GM13976 (cell line): ENCODE measurements at regions not wholly inside any gene's neighbourhood (a gene's known extent, or its start where the extent isn't known, plus 50 kb on each side); places are given as distances from the start of the nearest gene placed in this dataset.

ENCODE experiments used
- DNase-seq: peaks from one replicate; pipeline ENCODE4 v3.0.0; 2012; ENCODE audit warnings: low spot score
- in situ Hi-C: fragments of 300-500 bp; cut with MboI; formaldehyde crosslinking; loops from one replicate; pipeline ENCODE4 v1.12.0; 2022; ENCODE audit warnings: low sequenced_read_pairs, mixed read lengths, inconsistent platforms; ENCODE audit not compliant: unreplicated experiment
- TF ChIP-seq, protein P1 (sequence below): IDR thresholded peaks from 2 replicates; pipeline ENCODE4 v1.5.1; 2012; ENCODE audit warnings: borderline replicate concordance, mild to moderate bottlenecking; ENCODE audit not compliant: insufficient read depth; ENCODE audit errors: extremely low read depth, missing control alignments, control extremely low read depth

DNA sequence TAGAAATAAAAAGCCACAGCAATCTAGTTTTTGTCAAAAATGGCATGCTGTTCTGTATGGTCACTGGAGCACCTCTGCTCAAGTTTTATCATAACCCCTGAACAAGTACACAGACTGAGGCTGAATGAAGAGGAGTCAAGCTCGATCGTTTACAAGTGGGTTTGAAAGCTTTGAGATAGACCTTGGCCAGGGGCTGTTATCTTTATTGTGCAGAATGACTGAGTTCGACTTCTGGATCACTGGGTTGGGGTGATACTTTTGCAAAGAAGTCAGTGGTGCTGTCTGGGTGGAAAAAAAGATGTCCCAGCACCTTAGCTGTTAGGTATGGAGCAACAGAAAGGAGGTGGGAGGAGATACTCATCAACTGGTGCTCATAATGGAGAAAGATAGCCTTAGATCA is 446.0 kb downstream of the HACE1 start:
- TF ChIP-seq, protein P1, sequence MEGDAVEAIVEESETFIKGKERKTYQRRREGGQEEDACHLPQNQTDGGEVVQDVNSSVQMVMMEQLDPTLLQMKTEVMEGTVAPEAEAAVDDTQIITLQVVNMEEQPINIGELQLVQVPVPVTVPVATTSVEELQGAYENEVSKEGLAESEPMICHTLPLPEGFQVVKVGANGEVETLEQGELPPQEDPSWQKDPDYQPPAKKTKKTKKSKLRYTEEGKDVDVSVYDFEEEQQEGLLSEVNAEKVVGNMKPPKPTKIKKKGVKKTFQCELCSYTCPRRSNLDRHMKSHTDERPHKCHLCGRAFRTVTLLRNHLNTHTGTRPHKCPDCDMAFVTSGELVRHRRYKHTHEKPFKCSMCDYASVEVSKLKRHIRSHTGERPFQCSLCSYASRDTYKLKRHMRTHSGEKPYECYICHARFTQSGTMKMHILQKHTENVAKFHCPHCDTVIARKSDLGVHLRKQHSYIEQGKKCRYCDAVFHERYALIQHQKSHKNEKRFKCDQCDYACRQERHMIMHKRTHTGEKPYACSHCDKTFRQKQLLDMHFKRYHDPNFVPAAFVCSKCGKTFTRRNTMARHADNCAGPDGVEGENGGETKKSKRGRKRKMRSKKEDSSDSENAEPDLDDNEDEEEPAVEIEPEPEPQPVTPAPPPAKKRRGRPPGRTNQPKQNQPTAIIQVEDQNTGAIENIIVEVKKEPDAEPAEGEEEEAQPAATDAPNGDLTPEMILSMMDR: no peak
- in situ Hi-C loops: no loop called here
- DNase-seq: no peak

DNA sequence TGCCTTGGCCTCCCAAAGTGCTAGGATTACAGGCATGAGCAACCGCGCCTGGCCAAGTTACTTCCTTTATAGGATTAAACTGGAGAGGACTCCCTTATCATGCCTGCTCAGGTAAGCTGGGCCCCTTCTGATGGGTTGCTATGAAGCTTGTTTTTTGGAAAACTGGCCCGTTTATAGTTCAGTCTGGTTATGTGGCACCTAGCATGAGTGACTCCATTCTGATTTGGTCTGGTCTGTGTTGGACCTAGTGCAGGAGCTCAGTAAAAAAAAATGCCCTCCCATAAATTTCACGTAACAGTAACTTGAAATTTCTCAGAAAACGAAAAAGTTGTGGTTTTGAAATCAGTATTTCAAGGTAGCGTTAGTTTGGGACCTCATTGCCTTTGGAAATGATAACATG is 448.4 kb downstream of the HACE1 start:
- TF ChIP-seq, protein P1: no peak
- DNase-seq: no peak
- in situ Hi-C loops: no loop called here

- DNase-seq: no peak
- in situ Hi-C loops: no loop called here
- TF ChIP-seq, protein P1: no peak
These were observed 449.8 kb downstream of the HACE1 start for GRCh38 chr6:104409913-104410312.

DNA sequence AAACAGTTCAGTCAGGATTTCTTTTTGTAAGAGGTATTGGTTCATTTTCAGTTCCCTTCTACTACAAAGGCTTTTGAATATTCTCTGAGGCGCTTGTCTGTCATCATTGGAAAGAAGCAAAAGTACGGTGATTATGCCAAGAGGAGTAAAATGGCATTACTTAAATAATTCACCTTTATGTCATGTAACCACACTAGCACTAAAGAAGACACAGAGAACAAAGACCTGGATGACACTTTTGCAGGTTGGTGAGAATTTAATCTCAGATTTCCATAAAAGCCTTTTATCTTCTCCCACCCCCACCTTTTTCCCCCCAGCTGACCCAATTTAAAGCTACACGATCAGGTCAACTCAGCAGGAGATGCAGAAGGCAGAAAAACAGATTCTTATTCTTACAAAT is 451.8 kb downstream of the HACE1 start:
- no peak for DNase-seq
- TF ChIP-seq, protein P1: no peak
- in situ Hi-C loops: no loop called here

DNA sequence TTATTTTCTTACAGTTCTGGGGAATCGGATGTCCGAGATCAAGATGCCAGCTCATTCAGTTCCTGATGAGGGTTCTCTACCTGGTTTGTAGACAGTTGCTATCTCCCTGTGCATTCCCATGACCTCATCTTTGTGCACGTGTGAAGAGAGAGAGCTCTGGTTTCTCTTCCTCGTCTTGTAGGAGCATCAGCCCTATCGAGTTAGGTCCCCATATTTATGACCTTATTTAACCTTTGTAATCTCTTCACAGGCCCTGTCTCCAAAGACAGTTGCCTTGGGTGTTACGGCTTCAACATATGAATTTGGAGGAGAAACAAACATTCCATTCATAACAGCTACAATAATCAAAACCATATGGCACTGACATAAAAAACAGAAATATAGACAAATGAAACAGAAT is 455.3 kb downstream of the HACE1 start:
- no peak for DNase-seq
- in situ Hi-C loops: no loop called here
- TF ChIP-seq, protein P1: no peak

DNA sequence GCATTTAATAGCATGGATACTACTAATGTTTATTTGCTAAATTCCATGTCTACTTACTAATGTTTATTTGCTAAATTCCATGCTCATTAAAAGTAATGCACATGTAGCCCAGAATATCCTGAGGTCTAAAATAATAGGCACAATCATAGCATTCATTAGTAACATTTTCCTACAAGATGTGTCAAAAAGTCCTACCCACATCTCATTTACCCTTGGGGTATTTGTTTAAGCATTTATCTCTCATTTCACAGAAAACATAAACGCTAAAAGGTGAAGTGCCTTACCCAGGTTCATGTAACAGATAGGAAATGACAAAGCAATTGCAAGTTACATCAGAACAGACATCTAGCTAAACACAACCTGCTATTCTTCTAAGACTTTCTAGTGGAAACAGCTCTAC is 457.1 kb downstream of the HACE1 start:
- DNase-seq: no peak
- in situ Hi-C loops: no loop called here
- TF ChIP-seq, protein P1: no peak

DNA sequence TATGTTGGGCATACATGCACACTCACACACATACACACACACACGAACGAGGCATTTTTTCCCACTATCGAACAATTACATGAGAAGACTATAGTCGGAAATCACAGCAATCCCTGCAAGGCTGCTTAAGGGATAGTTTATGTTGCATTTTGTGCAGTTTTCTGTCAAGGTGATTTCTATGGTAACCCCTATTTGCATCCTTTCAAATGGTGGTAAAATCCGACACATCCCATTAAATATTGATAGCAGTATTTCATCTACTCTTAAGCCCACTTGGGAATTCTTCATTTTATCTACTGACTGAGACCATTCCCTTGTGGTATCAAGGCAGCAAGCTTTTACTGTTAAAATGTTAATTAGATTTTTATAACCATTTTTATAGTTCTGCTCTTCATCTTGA is 457.8 kb downstream of the HACE1 start:
- no peak for DNase-seq
- in situ Hi-C loops: no loop called here
- TF ChIP-seq, protein P1: no peak
